Activated CD4-positive, alpha-beta T cell treated with anti-CD3 and anti-CD28 coated beads for 36 hours (primary cell): ENCODE measurements at regions not wholly inside any gene's neighbourhood (a gene's known extent, or its start where the extent isn't known, plus 50 kb on each side); places are given as distances from the start of the nearest gene placed in this dataset.

ENCODE experiments used
- ATAC-seq: fragments of 200-7000 bp; cut with Tn5 transposase; one replicate; pipeline ENCODE4 v1.10.0; 2021; ENCODE audit warnings: mild to moderate bottlenecking, moderate library complexity
- CTCF ChIA-PET: fragments of 350-600 bp; sonication (Branson Sonifier 250); formaldehyde crosslinking; loops from one replicate; lab custom pipeline; 2021; ENCODE audit warnings: antibody characterized with exemption; lab: Charles Lee
- POLR2A ChIA-PET: fragments of 350-600 bp; sonication (Branson Sonifier 250); formaldehyde crosslinking; loops from one replicate; lab custom pipeline; 2021; ENCODE audit warnings: antibody characterized with exemption, inconsistent platforms; lab: Charles Lee
- DNase-seq: peaks from one replicate; pipeline ENCODE4 v3.0.0-alpha.2; 2020
- H3K27ac Mint-ChIP-seq: one replicate; pipeline ENCODE4 v1.8.0; 2021; ENCODE audit warnings: mixed read lengths
- H3K27me3 Mint-ChIP-seq: one replicate; pipeline ENCODE4 v1.8.0; 2021; ENCODE audit warnings: mixed read lengths
- H3K36me3 Mint-ChIP-seq: one replicate; pipeline ENCODE4 v1.8.0; 2021; ENCODE audit warnings: low read depth, mixed read lengths
- H3K4me1 Mint-ChIP-seq: one replicate; pipeline ENCODE4 v1.8.0; 2021; ENCODE audit warnings: mixed read lengths
- H3K4me3 Mint-ChIP-seq: one replicate; pipeline ENCODE4 v1.8.0; 2021; ENCODE audit warnings: mild to moderate bottlenecking, moderate library complexity, mixed read lengths
- H3K9me3 Mint-ChIP-seq: one replicate; pipeline ENCODE4 v1.8.0; 2021; ENCODE audit warnings: low read depth, mixed read lengths
- intact Hi-C, 2 experiments: fragments of 100-400 bp; cut with DNase I in 1 of 2; cut with micrococcal nuclease in 1 of 2; formaldehyde crosslinking; loops; one replicate each; pipeline versions ENCODE4 v1.14.2 to v1.15.1; 2022 to 2024; cut with DNase I, micrococcal nuclease

- CTCF ChIA-PET, result no interaction called here
- intact Hi-C loops, result no loop called here
- Mint-ChIP-seq H3K9me3 (peaks cover 12% of the 10 kb centered on the region), H3K27ac (no peak overlapping the region), H3K4me3 (no peak overlapping the region), H3K27me3 (no peaks in the 10 kb centered on the region), H3K36me3 (no peaks in the 10 kb centered on the region), H3K4me1 (no peaks in the 10 kb centered on the region)
- POLR2A ChIA-PET, result no interaction called here
- ATAC-seq (no peak), DNase-seq (no peak)
These were observed 1408.4 kb upstream of the TENM4 start for GRCh38 chr11:80849253-80849652.

- H3K36me3 Mint-ChIP-seq, result no peaks in the 10 kb centered on the region
- ChIA-PET CTCF (no interaction called here), POLR2A (no interaction called here)
- H3K27ac Mint-ChIP-seq, result no peak overlapping the region
- ATAC-seq, result peak; percentile 69
- H3K27me3 Mint-ChIP-seq, result no peaks in the 10 kb centered on the region
- DNase-seq, result no peak
- H3K4me1 Mint-ChIP-seq, result no peaks in the 10 kb centered on the region
- intact Hi-C loops, result no loop called here
- peaks cover 15% of the 10 kb centered on the region for H3K9me3 Mint-ChIP-seq
- no peak overlapping the region for H3K4me3 Mint-ChIP-seq
These were observed 1406.1 kb upstream of the TENM4 start for GRCh38 chr11:80846979-80847378.

GRCh38 chr11:80846442-80846841 lies 1405.6 kb upstream of the TENM4 start:
- no peak overlapping the region for H3K27ac Mint-ChIP-seq
- no peak for DNase-seq
- H3K9me3 Mint-ChIP-seq, result peaks cover 15% of the 10 kb centered on the region
- intact Hi-C loops, result no loop called here
- H3K36me3 Mint-ChIP-seq, result no peaks in the 10 kb centered on the region
- ChIA-PET CTCF (no interaction called here), POLR2A (no interaction called here)
- no peak overlapping the region for H3K4me3 Mint-ChIP-seq
- H3K4me1 Mint-ChIP-seq, result no peaks in the 10 kb centered on the region
- H3K27me3 Mint-ChIP-seq, result no peaks in the 10 kb centered on the region
- no peak for ATAC-seq

- Mint-ChIP-seq H3K4me3 (no peak overlapping the region), H3K27ac (no peak overlapping the region), H3K27me3 (no peaks in the 10 kb centered on the region), H3K4me1 (no peaks in the 10 kb centered on the region), H3K36me3 (no peaks in the 10 kb centered on the region), H3K9me3 (peaks cover 12% of the 10 kb centered on the region)
- DNase-seq (no peak), ATAC-seq (no peak)
- intact Hi-C loops, result no loop called here
- ChIA-PET CTCF (no interaction called here), POLR2A (no interaction called here)
These were observed 1403.4 kb upstream of the TENM4 start for GRCh38 chr11:80844110-80844819.

GRCh38 chr11:80843266-80843974 lies 1402.6 kb upstream of the TENM4 start:
- H3K36me3 Mint-ChIP-seq, result no peaks in the 10 kb centered on the region
- intact Hi-C loops, result no loop called here
- peaks cover 12% of the 10 kb centered on the region for H3K9me3 Mint-ChIP-seq
- H3K27ac Mint-ChIP-seq, result no peak overlapping the region
- ChIA-PET CTCF (no interaction called here), POLR2A (no interaction called here)
- no peak overlapping the region for H3K4me3 Mint-ChIP-seq
- no peaks in the 10 kb centered on the region for H3K27me3 Mint-ChIP-seq
- no peaks in the 10 kb centered on the region for H3K4me1 Mint-ChIP-seq
- DNase-seq (no peak), ATAC-seq (no peak)

- CTCF ChIA-PET, result no interaction called here
These were observed 1401.4 kb upstream of the TENM4 start for GRCh38 chr11:80842246-80842645.

GRCh38 chr11:80841675-80842074 lies 1400.8 kb upstream of the TENM4 start:
- ChIA-PET POLR2A (no interaction called here), CTCF (no interaction called here)
- H3K36me3 Mint-ChIP-seq, result no peaks in the 10 kb centered on the region
- no peaks in the 10 kb centered on the region for H3K27me3 Mint-ChIP-seq
- DNase-seq (no peak), ATAC-seq (no peak)
- no peak overlapping the region for H3K27ac Mint-ChIP-seq
- no peaks in the 10 kb centered on the region for H3K4me1 Mint-ChIP-seq
- no peak overlapping the region for H3K4me3 Mint-ChIP-seq
- peaks cover 10% of the 10 kb centered on the region for H3K9me3 Mint-ChIP-seq
- intact Hi-C loops, result no loop called here

More at GRCh38 chr11:80842246-80842645, 1401.4 kb upstream of the TENM4 start:
- H3K36me3 Mint-ChIP-seq, result no peaks in the 10 kb centered on the region
- H3K9me3 Mint-ChIP-seq, result peaks cover 15% of the 10 kb centered on the region
- no peak for ATAC-seq
- POLR2A ChIA-PET, result no interaction called here
- DNase-seq, result no peak
- H3K27me3 Mint-ChIP-seq, result no peaks in the 10 kb centered on the region
- no peak overlapping the region for H3K4me3 Mint-ChIP-seq
- intact Hi-C loops, result no loop called here
- H3K27ac Mint-ChIP-seq, result no peak overlapping the region
- H3K4me1 Mint-ChIP-seq, result no peaks in the 10 kb centered on the region

- H3K9me3 Mint-ChIP-seq, result peaks cover 3% of the 10 kb centered on the region
- CTCF ChIA-PET, result interaction anchor here (0.6 kb wide), 1 partner anchor 1349 kb away, joined by 4 read pairs; no protein-coding TSS in a partner anchor
- no peak for DNase-seq
- no peak overlapping the region for H3K4me3 Mint-ChIP-seq
- H3K4me1 Mint-ChIP-seq, result no peaks in the 10 kb centered on the region
- H3K36me3 Mint-ChIP-seq, result no peaks in the 10 kb centered on the region
- POLR2A ChIA-PET, result no interaction called here
- H3K27ac Mint-ChIP-seq, result no peak overlapping the region
- H3K27me3 Mint-ChIP-seq, result no peaks in the 10 kb centered on the region
- intact Hi-C loops, result no loop called here
- ATAC-seq, result no peak
These were observed 1397.3 kb upstream of the TENM4 start for GRCh38 chr11:80838153-80838552.

GRCh38 chr11:80837051-80837450 lies 1396.2 kb upstream of the TENM4 start:
- Mint-ChIP-seq H3K4me3 (no peak overlapping the region), H3K4me1 (no peaks in the 10 kb centered on the region)
- POLR2A ChIA-PET, result no interaction called here

GRCh38 chr11:80831374-80831773 lies 1390.5 kb upstream of the TENM4 start:
- Mint-ChIP-seq H3K9me3 (no peaks in the 10 kb centered on the region), H3K4me1 (no peaks in the 10 kb centered on the region), H3K27me3 (no peaks in the 10 kb centered on the region), H3K4me3 (no peak overlapping the region), H3K36me3 (no peaks in the 10 kb centered on the region), H3K27ac (no peak overlapping the region)
- DNase-seq (no peak), ATAC-seq (no peak)
- ChIA-PET CTCF (no interaction called here), POLR2A (no interaction called here)
- intact Hi-C loops, result no loop called here

More at GRCh38 chr11:80837051-80837450, 1396.2 kb upstream of the TENM4 start:
- CTCF ChIA-PET, result no interaction called here
- peaks cover 3% of the 10 kb centered on the region for H3K9me3 Mint-ChIP-seq
- DNase-seq (no peak), ATAC-seq (no peak)
- H3K27me3 Mint-ChIP-seq, result no peaks in the 10 kb centered on the region
- H3K36me3 Mint-ChIP-seq, result no peaks in the 10 kb centered on the region
- intact Hi-C loops, result no loop called here
- H3K27ac Mint-ChIP-seq, result no peak overlapping the region

- Mint-ChIP-seq H3K9me3 (no peaks in the 10 kb centered on the region), H3K36me3 (no peaks in the 10 kb centered on the region), H3K27me3 (no peaks in the 10 kb centered on the region), H3K4me1 (no peaks in the 10 kb centered on the region), H3K27ac (no peak overlapping the region), H3K4me3 (no peak overlapping the region)
- DNase-seq, result no peak
- ChIA-PET CTCF (no interaction called here), POLR2A (no interaction called here)
- no peak for ATAC-seq
- intact Hi-C loops, result no loop called here
These were observed 1387.0 kb upstream of the TENM4 start for GRCh38 chr11:80827781-80828180.

- Mint-ChIP-seq H3K27me3 (no peaks in the 10 kb centered on the region), H3K4me1 (no peaks in the 10 kb centered on the region), H3K4me3 (no peak overlapping the region), H3K27ac (no peak overlapping the region), H3K9me3 (no peaks in the 10 kb centered on the region), H3K36me3 (no peaks in the 10 kb centered on the region)
- DNase-seq, result no peak
- CTCF ChIA-PET, result interaction anchor here (0.6 kb wide), 1 partner anchor 41 kb away, joined by 3 read pairs; no protein-coding TSS in a partner anchor
- intact Hi-C loops, result no loop called here
- POLR2A ChIA-PET, result no interaction called here
- ATAC-seq, result no peak
These were observed 1386.0 kb upstream of the TENM4 start for GRCh38 chr11:80826808-80827207.
